Ishikawa (cell line): ENCODE measurements at regions not wholly inside any gene's neighbourhood (a gene's known extent, or its start where the extent isn't known, plus 50 kb on each side); places are given as distances from the start of the nearest gene placed in this dataset.

Experiments
- CEBPB ChIP-seq: IDR thresholded peaks from 2 replicates; pipeline ENCODE4 v1.6.1; 2012
- CREB1 ChIP-seq: IDR thresholded peaks from 2 replicates; pipeline ENCODE4 v1.6.1; 2012; ENCODE audit warnings: low read depth
- EGR1 ChIP-seq: IDR thresholded peaks from 2 replicates; pipeline ENCODE4 v1.6.1; 2012
- EP300 ChIP-seq: IDR thresholded peaks from 2 replicates; pipeline ENCODE4 v1.6.1; 2012; ENCODE audit warnings: borderline replicate concordance
- FOXM1 ChIP-seq: IDR thresholded peaks from 2 replicates; pipeline ENCODE4 v1.6.1; 2012; ENCODE audit warnings: low read depth, borderline replicate concordance
- MAX ChIP-seq: IDR thresholded peaks from 2 replicates; pipeline ENCODE4 v1.6.1; 2012
- NFIC ChIP-seq: IDR thresholded peaks from 2 replicates; pipeline ENCODE4 v1.6.1; 2012
- RAD21 ChIP-seq: IDR thresholded peaks from 2 replicates; pipeline ENCODE4 v1.6.1; 2012; ENCODE audit warnings: low read depth
- REST ChIP-seq: IDR thresholded peaks from 2 replicates; pipeline ENCODE4 v1.6.1; 2012; ENCODE audit warnings: low read depth, mild to moderate bottlenecking
- TAF1 ChIP-seq: IDR thresholded peaks from 2 replicates; pipeline ENCODE4 v1.6.1; 2012; ENCODE audit warnings: low read depth, mild to moderate bottlenecking
- TCF12 ChIP-seq: IDR thresholded peaks from 2 replicates; pipeline ENCODE4 v1.6.1; 2012; ENCODE audit warnings: low read depth
- TEAD4 ChIP-seq: IDR thresholded peaks from 2 replicates; pipeline ENCODE4 v1.6.1; 2012
- USF1 ChIP-seq: IDR thresholded peaks from 2 replicates; pipeline ENCODE4 v1.6.1; 2012
- YY1 ChIP-seq: IDR thresholded peaks from 2 replicates; pipeline ENCODE4 v1.6.1; 2012; ENCODE audit warnings: low read depth
- ZBTB7A ChIP-seq: IDR thresholded peaks from 2 replicates; pipeline ENCODE4 v1.6.1; 2012; ENCODE audit warnings: low read depth

- TF ChIP-seq RAD21 (no peak), NFIC (no peak), USF1 (no peak), CEBPB (no peak), REST (no peak), CREB1 (no peak), MAX (no peak), EP300 (no peak), YY1 (no peak), TCF12 (no peak), ZBTB7A (no peak), EGR1 (no peak)
These were observed 213.0 kb upstream of the CITED2 start for GRCh38 chr6:139587469-139587868.

GRCh38 chr6:139586273-139586672 lies 211.8 kb upstream of the CITED2 start:
- TF ChIP-seq EGR1 (no peak), MAX (no peak), FOXM1 (no peak), CREB1 (no peak), TAF1 (no peak), REST (no peak), EP300 (no peak), CEBPB (no peak), TCF12 (no peak), ZBTB7A (no peak), USF1 (no peak), RAD21 (no peak), TEAD4 (no peak), YY1 (no peak)

- TF ChIP-seq TCF12 (no peak), CEBPB (no peak), TAF1 (no peak), RAD21 (no peak), CREB1 (no peak), USF1 (no peak), ZBTB7A (no peak), REST (no peak), MAX (no peak)
These were observed 210.2 kb upstream of the CITED2 start for GRCh38 chr6:139584599-139584998.

- TF ChIP-seq EGR1 (no peak), TAF1 (no peak), NFIC (no peak), CEBPB (no peak), CREB1 (no peak), MAX (no peak), ZBTB7A (no peak)
These were observed 209.0 kb upstream of the CITED2 start for GRCh38 chr6:139583420-139583819.
